ENCODE measurements at regions not wholly inside any gene's neighbourhood (a gene's known extent, or its start where the extent isn't known, plus 50 kb on each side); places are given as distances from the start of the nearest gene placed in this dataset.

GRCh38 chr6:10343320-10343719 is 71.6 kb downstream of the TFAP2A start:
- no peak for TF ChIP-seq POLR2A (IDR thresholded peaks at IDR 0.05; ENCODE audit: insufficient read depth in 1 of 2, low read depth in 2 of 2, low read length in 2 of 2)
- no peak for TF ChIP-seq ARHGAP35 (CRISPR knock-in tag; IDR thresholded peaks at IDR 0.05; ENCODE audit: borderline replicate concordance)
- TF ChIP-seq SMAD9 (CRISPR knock-in tag; IDR thresholded peaks at IDR 0.05), result no peak
- TF ChIP-seq ZNF703 (CRISPR knock-in tag; IDR thresholded peaks at IDR 0.05; ENCODE audit: borderline replicate concordance), result no peak
- TF ChIP-seq ZNF232 (CRISPR knock-in tag; IDR thresholded peaks at IDR 0.05; ENCODE audit: borderline replicate concordance), result no peak
- TF ChIP-seq CTCF (CRISPR knock-in tag; IDR thresholded peaks at IDR 0.05), result no peak
- TF ChIP-seq ZNF737 (CRISPR knock-in tag; IDR thresholded peaks at IDR 0.05; ENCODE audit: borderline replicate concordance), result no peak

Measured in HepG2 (cell line).